ENCODE measurements at regions not wholly inside any gene's neighbourhood (a gene's known extent, or its start where the extent isn't known, plus 50 kb on each side); places are given as distances from the start of the nearest gene placed in this dataset.

DNA sequence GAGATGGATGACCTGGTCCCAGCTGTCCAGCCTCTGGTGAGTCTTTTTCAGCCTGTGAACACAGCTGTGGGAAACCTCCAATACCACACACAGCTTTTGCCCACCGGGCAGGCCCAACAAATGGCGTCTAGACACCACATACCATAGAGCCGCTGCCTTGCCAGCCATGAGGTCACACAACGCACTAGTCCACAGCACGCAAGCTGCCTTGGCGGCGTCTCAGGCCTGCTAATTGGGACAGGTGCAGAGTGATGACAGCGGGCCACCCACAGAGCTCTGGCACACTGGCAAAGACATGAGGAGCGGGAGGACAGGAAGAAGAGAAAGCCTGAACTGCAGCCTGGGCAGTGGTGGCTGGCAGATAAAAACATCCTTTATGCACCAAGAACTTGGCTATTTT lies 125.5 kb downstream of the ADAMTS1 start:
- Mint-ChIP-seq H3K36me3 (ENCODE audit: low read depth, unreplicated experiment) (no peaks in the 10 kb centered on the region), H3K9me3 (ENCODE audit: unreplicated experiment) (no peaks in the 10 kb centered on the region), H3K4me1 (ENCODE audit: unreplicated experiment) (no peaks in the 10 kb centered on the region)

DNA sequence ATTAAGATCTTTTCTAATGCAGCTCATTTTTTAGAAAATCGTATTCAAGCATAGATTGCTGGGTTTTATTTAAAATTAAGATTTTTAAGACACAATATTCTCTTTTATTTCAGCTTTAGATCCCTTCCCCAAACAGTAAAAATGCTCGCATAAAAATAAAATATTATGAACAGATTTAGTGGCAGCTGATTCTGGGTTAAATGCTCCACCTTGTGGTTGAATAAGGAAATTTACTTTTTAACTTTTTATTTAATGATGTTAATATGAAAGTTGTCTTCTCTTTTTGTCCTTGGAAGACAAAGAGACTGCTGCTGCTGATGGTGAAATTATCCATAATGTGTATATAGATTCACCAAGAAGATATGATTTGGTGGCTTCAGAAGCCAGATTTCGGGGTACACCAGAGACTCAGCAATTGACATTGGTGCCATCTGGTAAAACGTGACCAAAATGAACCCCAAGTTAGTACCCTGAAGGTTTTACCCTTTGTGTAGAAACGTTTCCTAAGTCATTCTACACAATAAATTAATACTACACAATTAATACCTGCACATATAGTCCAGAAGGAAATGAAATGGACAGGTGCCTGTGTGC lies 128.0 kb downstream of the ADAMTS1 start:
- Mint-ChIP-seq H3K36me3 (ENCODE audit: low read depth, unreplicated experiment) (no peaks in the 10 kb centered on the region), H3K4me3 (ENCODE audit: unreplicated experiment) (no peak overlapping the region), H3K27ac (ENCODE audit: unreplicated experiment) (no peak overlapping the region)

More for the DNA sequence above, 125.5 kb downstream of the ADAMTS1 start:
- no peak for DNase-seq (ENCODE audit: low spot score)
- Mint-ChIP-seq H3K27me3 (ENCODE audit: unreplicated experiment) (peaks cover 1% of the 10 kb centered on the region), H3K27ac (ENCODE audit: unreplicated experiment) (no peak overlapping the region), H3K4me3 (ENCODE audit: unreplicated experiment) (no peak overlapping the region)
- TF ChIP-seq, protein P1, sequence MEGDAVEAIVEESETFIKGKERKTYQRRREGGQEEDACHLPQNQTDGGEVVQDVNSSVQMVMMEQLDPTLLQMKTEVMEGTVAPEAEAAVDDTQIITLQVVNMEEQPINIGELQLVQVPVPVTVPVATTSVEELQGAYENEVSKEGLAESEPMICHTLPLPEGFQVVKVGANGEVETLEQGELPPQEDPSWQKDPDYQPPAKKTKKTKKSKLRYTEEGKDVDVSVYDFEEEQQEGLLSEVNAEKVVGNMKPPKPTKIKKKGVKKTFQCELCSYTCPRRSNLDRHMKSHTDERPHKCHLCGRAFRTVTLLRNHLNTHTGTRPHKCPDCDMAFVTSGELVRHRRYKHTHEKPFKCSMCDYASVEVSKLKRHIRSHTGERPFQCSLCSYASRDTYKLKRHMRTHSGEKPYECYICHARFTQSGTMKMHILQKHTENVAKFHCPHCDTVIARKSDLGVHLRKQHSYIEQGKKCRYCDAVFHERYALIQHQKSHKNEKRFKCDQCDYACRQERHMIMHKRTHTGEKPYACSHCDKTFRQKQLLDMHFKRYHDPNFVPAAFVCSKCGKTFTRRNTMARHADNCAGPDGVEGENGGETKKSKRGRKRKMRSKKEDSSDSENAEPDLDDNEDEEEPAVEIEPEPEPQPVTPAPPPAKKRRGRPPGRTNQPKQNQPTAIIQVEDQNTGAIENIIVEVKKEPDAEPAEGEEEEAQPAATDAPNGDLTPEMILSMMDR (IDR thresholded peaks at IDR 0.05; ENCODE audit: unreplicated experiment) = no peak

GRCh38 chr21:26715878-26716506 lies 129.2 kb downstream of the ADAMTS1 start:
- H3K27me3 Mint-ChIP-seq (ENCODE audit: unreplicated experiment) = peaks cover 3% of the 10 kb centered on the region
- H3K36me3 Mint-ChIP-seq (ENCODE audit: low read depth, unreplicated experiment) = no peaks in the 10 kb centered on the region
- TF ChIP-seq, protein P1 (IDR thresholded peaks at IDR 0.05; ENCODE audit: unreplicated experiment) = peak; percentile 81
- no peaks in the 10 kb centered on the region for H3K9me3 Mint-ChIP-seq (ENCODE audit: unreplicated experiment)
- H3K27ac Mint-ChIP-seq (ENCODE audit: unreplicated experiment) = no peak overlapping the region
- H3K4me3 Mint-ChIP-seq (ENCODE audit: unreplicated experiment) = no peak overlapping the region
- H3K4me1 Mint-ChIP-seq (ENCODE audit: unreplicated experiment) = no peaks in the 10 kb centered on the region
- DNase-seq (ENCODE audit: low spot score) = peak; percentile 74

More for the DNA sequence above, 128.0 kb downstream of the ADAMTS1 start:
- Mint-ChIP-seq H3K27me3 (ENCODE audit: unreplicated experiment) (peaks cover 3% of the 10 kb centered on the region), H3K9me3 (ENCODE audit: unreplicated experiment) (no peaks in the 10 kb centered on the region), H3K4me1 (ENCODE audit: unreplicated experiment) (no peaks in the 10 kb centered on the region)
- TF ChIP-seq, protein P1 (IDR thresholded peaks at IDR 0.05; ENCODE audit: unreplicated experiment) = peak; percentile 90
- DNase-seq (ENCODE audit: low spot score) = no peak

GRCh38 chr21:26715116-26715515 lies 130.1 kb downstream of the ADAMTS1 start:
- H3K27me3 Mint-ChIP-seq (ENCODE audit: unreplicated experiment) = peaks cover 3% of the 10 kb centered on the region
- no peaks in the 10 kb centered on the region for H3K4me1 Mint-ChIP-seq (ENCODE audit: unreplicated experiment)
- no peaks in the 10 kb centered on the region for H3K36me3 Mint-ChIP-seq (ENCODE audit: low read depth, unreplicated experiment)
- H3K4me3 Mint-ChIP-seq (ENCODE audit: unreplicated experiment) = no peak overlapping the region
- TF ChIP-seq, protein P1 (IDR thresholded peaks at IDR 0.05; ENCODE audit: unreplicated experiment) = no peak
- H3K9me3 Mint-ChIP-seq (ENCODE audit: unreplicated experiment) = no peaks in the 10 kb centered on the region
- no peak for DNase-seq (ENCODE audit: low spot score)
- no peak overlapping the region for H3K27ac Mint-ChIP-seq (ENCODE audit: unreplicated experiment)

- Mint-ChIP-seq H3K9me3 (ENCODE audit: unreplicated experiment) (no peaks in the 10 kb centered on the region), H3K4me1 (ENCODE audit: unreplicated experiment) (no peaks in the 10 kb centered on the region), H3K27me3 (ENCODE audit: unreplicated experiment) (peaks cover 1% of the 10 kb centered on the region), H3K36me3 (ENCODE audit: low read depth, unreplicated experiment) (no peaks in the 10 kb centered on the region), H3K4me3 (ENCODE audit: unreplicated experiment) (no peak overlapping the region), H3K27ac (ENCODE audit: unreplicated experiment) (no peak overlapping the region)
- TF ChIP-seq, protein P1 (IDR thresholded peaks at IDR 0.05; ENCODE audit: unreplicated experiment) = no peak
- no peak for DNase-seq (ENCODE audit: low spot score)
Observed at GRCh38 chr21:26710155-26710554, 135.1 kb downstream of the ADAMTS1 start.
